ENCODE measurements at regions not wholly inside any gene's neighbourhood (a gene's known extent, or its start where the extent isn't known, plus 50 kb on each side); places are given as distances from the start of the nearest gene placed in this dataset.
A peak's percentile ranks its signal among the peaks of the same experiment; 100 is the strongest.

DNA sequence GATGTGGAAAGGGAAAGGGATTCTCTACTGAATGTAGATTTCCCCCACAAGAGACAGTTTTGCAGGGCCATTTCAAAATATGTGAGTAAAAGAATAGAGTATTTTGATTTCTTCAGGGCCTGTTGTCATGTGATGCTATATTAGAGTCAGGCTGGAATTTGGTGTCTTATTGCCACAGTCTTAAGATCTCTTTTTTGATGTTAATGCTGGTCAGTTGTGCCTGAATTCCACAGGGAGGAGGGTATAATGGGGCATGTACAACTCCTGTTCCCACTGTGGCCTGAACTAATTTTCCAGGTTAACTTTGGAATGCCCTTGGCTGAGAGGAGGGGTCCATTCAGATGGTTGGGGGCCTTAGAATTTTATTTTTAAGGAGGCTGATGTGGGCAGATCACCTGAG, 111.0 kb upstream of the MAX start:
- CTCF ChIA-PET: no interaction called here
- TF ChIP-seq CHD1 (IDR thresholded peaks at IDR 0.05; ENCODE audit: low read depth, low read length) (no peak), RAD21 (IDR thresholded peaks at IDR 0.05; ENCODE audit: low read length) (no peak), CEBPB (IDR thresholded peaks at IDR 0.05; ENCODE audit: low read depth, low read length) (no peak), RCOR1 (IDR thresholded peaks at IDR 0.05; ENCODE audit: insufficient replicate concordance, low read length) (no peak), NFE2L2 (IDR thresholded peaks at IDR 0.05; ENCODE audit: low read depth, low read length) (no peak), BHLHE40 (IDR thresholded peaks at IDR 0.05; ENCODE audit: low read depth, low read length) (no peak), FOS (IDR thresholded peaks at IDR 0.05; ENCODE audit: low read depth, low read length) (no peak), RFX5 (IDR thresholded peaks at IDR 0.05; ENCODE audit: low read depth, low read length) (no peak), POLR2A (IDR thresholded peaks at IDR 0.05; ENCODE audit: low read depth, low read length) (no peak), MAFK (IDR thresholded peaks at IDR 0.05; ENCODE audit: low read depth, low read length) (no peak), SMC3 (IDR thresholded peaks at IDR 0.05; ENCODE audit: low read depth, low read length) (no peak)
- TF ChIP-seq, protein P1, sequence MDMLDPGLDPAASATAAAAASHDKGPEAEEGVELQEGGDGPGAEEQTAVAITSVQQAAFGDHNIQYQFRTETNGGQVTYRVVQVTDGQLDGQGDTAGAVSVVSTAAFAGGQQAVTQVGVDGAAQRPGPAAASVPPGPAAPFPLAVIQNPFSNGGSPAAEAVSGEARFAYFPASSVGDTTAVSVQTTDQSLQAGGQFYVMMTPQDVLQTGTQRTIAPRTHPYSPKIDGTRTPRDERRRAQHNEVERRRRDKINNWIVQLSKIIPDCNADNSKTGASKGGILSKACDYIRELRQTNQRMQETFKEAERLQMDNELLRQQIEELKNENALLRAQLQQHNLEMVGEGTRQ (IDR thresholded peaks at IDR 0.05; ENCODE audit: low read depth, low read length): no peak
- TF ChIP-seq, protein P2, sequence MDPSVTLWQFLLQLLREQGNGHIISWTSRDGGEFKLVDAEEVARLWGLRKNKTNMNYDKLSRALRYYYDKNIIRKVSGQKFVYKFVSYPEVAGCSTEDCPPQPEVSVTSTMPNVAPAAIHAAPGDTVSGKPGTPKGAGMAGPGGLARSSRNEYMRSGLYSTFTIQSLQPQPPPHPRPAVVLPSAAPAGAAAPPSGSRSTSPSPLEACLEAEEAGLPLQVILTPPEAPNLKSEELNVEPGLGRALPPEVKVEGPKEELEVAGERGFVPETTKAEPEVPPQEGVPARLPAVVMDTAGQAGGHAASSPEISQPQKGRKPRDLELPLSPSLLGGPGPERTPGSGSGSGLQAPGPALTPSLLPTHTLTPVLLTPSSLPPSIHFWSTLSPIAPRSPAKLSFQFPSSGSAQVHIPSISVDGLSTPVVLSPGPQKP (IDR thresholded peaks at IDR 0.05; ENCODE audit: borderline replicate concordance, low read depth, low read length): no peak
- TF ChIP-seq, protein P3, sequence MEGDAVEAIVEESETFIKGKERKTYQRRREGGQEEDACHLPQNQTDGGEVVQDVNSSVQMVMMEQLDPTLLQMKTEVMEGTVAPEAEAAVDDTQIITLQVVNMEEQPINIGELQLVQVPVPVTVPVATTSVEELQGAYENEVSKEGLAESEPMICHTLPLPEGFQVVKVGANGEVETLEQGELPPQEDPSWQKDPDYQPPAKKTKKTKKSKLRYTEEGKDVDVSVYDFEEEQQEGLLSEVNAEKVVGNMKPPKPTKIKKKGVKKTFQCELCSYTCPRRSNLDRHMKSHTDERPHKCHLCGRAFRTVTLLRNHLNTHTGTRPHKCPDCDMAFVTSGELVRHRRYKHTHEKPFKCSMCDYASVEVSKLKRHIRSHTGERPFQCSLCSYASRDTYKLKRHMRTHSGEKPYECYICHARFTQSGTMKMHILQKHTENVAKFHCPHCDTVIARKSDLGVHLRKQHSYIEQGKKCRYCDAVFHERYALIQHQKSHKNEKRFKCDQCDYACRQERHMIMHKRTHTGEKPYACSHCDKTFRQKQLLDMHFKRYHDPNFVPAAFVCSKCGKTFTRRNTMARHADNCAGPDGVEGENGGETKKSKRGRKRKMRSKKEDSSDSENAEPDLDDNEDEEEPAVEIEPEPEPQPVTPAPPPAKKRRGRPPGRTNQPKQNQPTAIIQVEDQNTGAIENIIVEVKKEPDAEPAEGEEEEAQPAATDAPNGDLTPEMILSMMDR (conservative IDR thresholded peaks at IDR 0.05; ENCODE audit: low read depth, low read length): no peak
- DNase-seq (no peak), ATAC-seq (ENCODE audit: low read depth) (no peak)
- no peak overlapping the region for H2AFZ ChIP-seq (replicated peaks; ENCODE audit: low read length, poor library complexity)
- no peak overlapping the region for H3K4ac ChIP-seq (ENCODE audit: low read depth, low read length)
- H4K91ac ChIP-seq (ENCODE audit: insufficient read depth, low read depth, low read length): no peak overlapping the region
- H3K79me1 ChIP-seq (ENCODE audit: low read depth in 1 of 2, low read length in 2 of 2): no peaks in the 10 kb centered on the region
- H4K5ac ChIP-seq (ENCODE audit: low read depth, low read length): no peak overlapping the region
- intact Hi-C loops (cut with micrococcal nuclease) (loop anchor here (5.0 kb wide), 1 partner anchor 119 kb away; no protein-coding TSS in a partner anchor), dilution Hi-C loops (cut with HindIII; ENCODE audit: low sequenced_read_pairs, unreplicated experiment) (no loop called here), in situ Hi-C loops (cut with MboI; ENCODE audit: low sequenced_read_pairs) (no loop called here)
- no peak overlapping the region for H3K18ac ChIP-seq (ENCODE audit: low read depth, low read length)
- no peaks in the 10 kb centered on the region for H4K20me1 ChIP-seq (ENCODE audit: insufficient read depth, low read length)
- no peak overlapping the region for H2AK9ac ChIP-seq (replicated peaks; ENCODE audit: low read depth, low read length, poor library complexity)
- no peaks in the 10 kb centered on the region for H3K36me3 ChIP-seq (ENCODE audit: control insufficient read depth, insufficient read depth, low read length)
- H2BK20ac ChIP-seq (ENCODE audit: low read depth, low read length): peak overlapping the region; percentile 49; the same call in 1 of the 2 replicates
- no peaks in the 10 kb centered on the region for H3K27me3 ChIP-seq (ENCODE audit: control insufficient read depth, insufficient read depth, low read length)
- no peak overlapping the region for H2BK15ac ChIP-seq (ENCODE audit: low read depth, low read length)
- POLR2A ChIA-PET (ENCODE audit: unreplicated experiment): no interaction called here
- H2BK5ac ChIP-seq (ENCODE audit: low read depth, low read length, poor library complexity, severe bottlenecking): no peak overlapping the region
- H3K9me1 ChIP-seq (ENCODE audit: insufficient read depth, low read length): peaks cover 7% of the 10 kb centered on the region
- no TSS peak for BruUV-seq (replicated peaks)
- no peak overlapping the region for H4K8ac ChIP-seq (ENCODE audit: low read depth in 2 of 2, low read length in 2 of 2)
- H3K4me2 ChIP-seq (ENCODE audit: low read depth, low read length): no peak overlapping the region
- peak overlapping the region; percentile 24; the same call in 1 of the 2 replicates for H2AK5ac ChIP-seq (ENCODE audit: low read depth, low read length)
- no peak overlapping the region for H3K23ac ChIP-seq (ENCODE audit: low read depth, low read length)
- H3K4me1 ChIP-seq (ENCODE audit: control insufficient read depth, insufficient read depth, low read length): peaks cover 7% of the 10 kb centered on the region
- peak overlapping the region; percentile 19; the same call in 1 of the 2 replicates for H2BK120ac ChIP-seq (ENCODE audit: low read depth, low read length)
- H3K9ac ChIP-seq (ENCODE audit: low read depth, low read length): no peak overlapping the region
- H3K14ac ChIP-seq (replicated peaks; ENCODE audit: low read depth, low read length): no peak overlapping the region
- no peak overlapping the region for H3K27ac ChIP-seq (ENCODE audit: insufficient read depth, low read length)
- no peaks in the 10 kb centered on the region for H3K9me3 ChIP-seq (ENCODE audit: control insufficient read depth, insufficient read depth, low read length)
- no peak overlapping the region for H3K56ac ChIP-seq (ENCODE audit: extremely low read depth, insufficient read depth, low read length)
- H3K4me3 ChIP-seq (ENCODE audit: insufficient read depth, low read depth, low read length): no peak overlapping the region

All from IMR-90 (cell line).